SIG-M5 treated with dmso at 0.1 percent for 504 hours (cell line): ENCODE measurements at regions not wholly inside any gene's neighbourhood (a gene's known extent, or its start where the extent isn't known, plus 50 kb on each side); places are given as distances from the start of the nearest gene placed in this dataset.
"Not testable (repeated sequence)": the region's sequence is repeated elsewhere in the genome, so short reads cannot be mapped to it uniquely, and the experiment has no call there.

Experiments
- DNase-seq: peaks from one replicate; lab custom pipeline; 2025; ENCODE audit not compliant: unreplicated experiment; lab: John Stamatoyannopoulos, UW

- DNase-seq, result no peak
Observed at GRCh38 chr19:23597661-23598060, 89.4 kb downstream of the ZNF675 start.

- DNase-seq, result no peak
Observed at GRCh38 chr19:23596872-23597271, 90.1 kb downstream of the ZNF675 start.

- DNase-seq, result not testable (repeated sequence)
Observed at GRCh38 chr19:23594311-23594710, 92.7 kb downstream of the ZNF675 start.

GRCh38 chr19:23587546-23587945 is 99.5 kb downstream of the ZNF675 start:
- DNase-seq, result no peak

GRCh38 chr19:23577501-23577900 is 109.5 kb downstream of the ZNF675 start:
- DNase-seq, result no peak

- DNase-seq, result no peak
Observed at GRCh38 chr19:23571175-23571574, 115.8 kb downstream of the ZNF675 start.

- DNase-seq, result not testable (repeated sequence)
Observed at GRCh38 chr19:23568116-23568515, 118.9 kb downstream of the ZNF675 start.

GRCh38 chr19:23565256-23565655 is 121.8 kb downstream of the ZNF675 start:
- no peak for DNase-seq

GRCh38 chr19:23563326-23563725 is 123.7 kb downstream of the ZNF675 start:
- DNase-seq, result no peak

GRCh38 chr19:23561341-23561740 is 125.7 kb downstream of the ZNF675 start:
- DNase-seq, result no peak

- no peak for DNase-seq
Observed at GRCh38 chr19:23560051-23560450, 127.0 kb downstream of the ZNF675 start.

- DNase-seq, result no peak
Observed at GRCh38 chr19:23558541-23558940, 128.5 kb downstream of the ZNF675 start.

- no peak for DNase-seq
Observed at GRCh38 chr19:23557381-23557780, 129.6 kb downstream of the ZNF675 start.

- no peak for DNase-seq
Observed at GRCh38 chr19:23554548-23554947, 132.5 kb downstream of the ZNF675 start.

GRCh38 chr19:23550102-23550501 is 136.9 kb downstream of the ZNF675 start:
- not testable (repeated sequence) for DNase-seq

GRCh38 chr19:23547816-23548430 is 139.1 kb downstream of the ZNF675 start:
- no peak for DNase-seq

- no peak for DNase-seq
Observed at GRCh38 chr19:23547156-23547555, 139.9 kb downstream of the ZNF675 start.

- no peak for DNase-seq
Observed at GRCh38 chr19:23543351-23543750, 143.7 kb downstream of the ZNF675 start.

GRCh38 chr19:23542562-23542961 is 144.4 kb downstream of the ZNF675 start:
- DNase-seq, result no peak

GRCh38 chr19:23541991-23542390 is 145.0 kb downstream of the ZNF675 start:
- no peak for DNase-seq

GRCh38 chr19:23540180-23540579 is 144.9 kb upstream of the ZNF91 start:
- not testable (repeated sequence) for DNase-seq

GRCh38 chr19:23539499-23539898 is 144.2 kb upstream of the ZNF91 start:
- DNase-seq, result peak; percentile 0

- DNase-seq, result not testable (repeated sequence)
Observed at GRCh38 chr19:23537136-23537535, 141.9 kb upstream of the ZNF91 start.
